ENCODE measurements at regions not wholly inside any gene's neighbourhood (a gene's known extent, or its start where the extent isn't known, plus 50 kb on each side); places are given as distances from the start of the nearest gene placed in this dataset.
"Not testable (repeated sequence)": the region's sequence is repeated elsewhere in the genome, so short reads cannot be mapped to it uniquely, and the experiment has no call there.

DNA sequence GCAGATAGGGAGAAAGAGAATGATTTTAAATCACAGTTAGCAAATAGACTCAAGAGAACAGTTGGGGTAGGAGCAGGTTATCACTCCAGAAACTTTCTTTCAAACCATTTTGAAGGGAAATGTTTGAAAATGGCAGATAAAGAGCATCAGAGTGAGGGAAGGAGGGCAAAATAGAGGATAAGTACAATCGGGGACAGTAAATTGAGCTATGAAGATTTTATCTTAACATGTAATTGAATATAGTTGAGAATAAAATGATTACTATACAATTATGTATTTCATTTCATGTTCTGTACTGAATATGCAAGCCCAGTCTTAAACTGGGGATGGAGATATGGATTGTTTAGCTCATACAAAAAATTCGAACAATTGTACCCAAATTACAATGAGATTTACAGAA is 54.0 kb downstream of the MAP10 start:
- no peak for DNase-seq

DNA sequence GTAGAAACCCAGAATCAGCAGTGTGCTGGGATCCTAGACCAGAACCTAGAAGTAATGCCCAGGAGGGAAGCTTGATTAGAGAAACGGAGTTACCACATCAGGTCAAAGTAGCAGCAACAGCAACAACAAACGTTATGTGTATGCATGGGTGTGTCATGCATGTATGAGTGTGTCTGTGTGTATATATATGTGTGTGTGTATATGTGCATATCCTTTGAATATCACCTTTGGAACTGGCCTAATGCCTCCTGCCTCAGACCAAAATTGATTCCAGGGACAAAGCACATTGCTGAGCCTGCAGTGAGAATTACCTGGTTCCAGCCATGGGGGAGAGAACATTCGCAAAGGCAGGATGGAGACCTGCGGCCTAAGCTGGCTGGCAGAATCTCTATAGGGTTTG is 55.9 kb downstream of the MAP10 start:
- no peak for DNase-seq

DNA sequence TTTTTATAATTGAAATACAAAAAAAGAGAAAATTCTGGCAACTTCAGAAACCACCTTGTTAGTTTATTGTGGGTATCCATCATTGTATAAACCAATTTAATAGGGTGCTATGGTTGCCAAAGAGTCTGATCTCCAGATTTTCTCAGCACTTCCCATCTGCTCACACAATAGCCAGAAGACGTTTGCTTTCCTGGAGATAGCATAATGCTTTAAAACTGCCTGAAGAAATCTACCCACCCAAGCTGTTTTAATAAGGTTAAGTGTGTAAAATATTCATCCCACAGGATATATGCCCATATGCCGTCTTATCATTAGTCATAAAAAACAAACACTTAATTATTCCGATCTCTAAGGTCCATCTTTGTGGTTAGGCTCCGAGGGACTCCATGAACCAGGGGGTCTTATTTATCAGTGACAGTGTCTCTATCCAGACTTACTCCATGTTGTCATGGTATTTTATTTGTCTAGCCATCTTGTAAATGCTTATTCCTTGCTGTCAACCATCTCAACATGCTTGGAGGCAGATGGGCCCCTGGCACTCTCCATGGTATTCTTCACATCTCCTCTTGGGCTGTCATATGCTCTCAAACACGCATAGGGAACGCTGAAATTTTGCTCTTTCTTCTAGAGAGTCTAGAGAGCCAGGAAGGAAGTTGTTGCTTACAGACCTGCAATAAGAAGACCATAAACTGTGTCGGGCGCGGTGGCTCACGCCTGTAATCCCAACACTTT is 58.5 kb downstream of the MAP10 start:
- no peak for DNase-seq

DNA sequence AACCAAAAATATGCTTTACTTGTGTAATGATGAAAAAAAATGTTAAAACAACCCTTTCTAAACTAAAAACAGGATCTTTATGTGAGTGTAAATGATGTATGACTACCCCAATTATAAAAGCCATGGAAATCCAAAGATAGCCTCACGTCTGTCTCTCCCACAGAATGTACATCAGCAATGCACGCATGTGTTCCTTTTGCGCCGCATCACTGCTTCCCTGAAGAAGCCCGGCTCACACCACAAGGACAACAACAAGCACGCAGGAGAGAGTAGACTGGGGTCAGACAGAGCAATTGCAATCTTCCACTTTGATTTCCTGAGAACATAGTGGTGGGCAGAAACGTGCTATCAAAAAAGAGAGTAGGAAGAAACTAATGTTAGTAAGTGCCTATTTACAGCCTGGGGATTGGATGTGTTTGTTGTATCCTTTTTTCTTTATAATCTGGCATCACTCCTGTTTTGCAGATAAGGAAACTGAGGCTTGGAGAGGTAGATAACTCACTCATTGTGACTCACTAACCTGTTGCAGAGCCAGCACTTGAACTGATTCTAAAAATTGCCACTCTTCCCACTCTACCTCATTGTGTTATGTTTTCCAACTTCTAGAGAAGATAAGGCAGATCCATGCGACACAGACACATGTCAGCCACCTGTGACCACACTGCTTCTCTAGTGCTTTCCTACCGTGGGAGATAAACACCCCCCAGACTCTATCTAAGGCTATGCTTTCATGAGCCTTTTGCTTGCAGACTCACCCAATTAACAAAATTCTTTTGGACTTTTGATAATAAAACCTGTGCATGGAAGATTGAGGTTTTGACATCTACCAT is 60.1 kb downstream of the MAP10 start:
- no peak for DNase-seq

DNA sequence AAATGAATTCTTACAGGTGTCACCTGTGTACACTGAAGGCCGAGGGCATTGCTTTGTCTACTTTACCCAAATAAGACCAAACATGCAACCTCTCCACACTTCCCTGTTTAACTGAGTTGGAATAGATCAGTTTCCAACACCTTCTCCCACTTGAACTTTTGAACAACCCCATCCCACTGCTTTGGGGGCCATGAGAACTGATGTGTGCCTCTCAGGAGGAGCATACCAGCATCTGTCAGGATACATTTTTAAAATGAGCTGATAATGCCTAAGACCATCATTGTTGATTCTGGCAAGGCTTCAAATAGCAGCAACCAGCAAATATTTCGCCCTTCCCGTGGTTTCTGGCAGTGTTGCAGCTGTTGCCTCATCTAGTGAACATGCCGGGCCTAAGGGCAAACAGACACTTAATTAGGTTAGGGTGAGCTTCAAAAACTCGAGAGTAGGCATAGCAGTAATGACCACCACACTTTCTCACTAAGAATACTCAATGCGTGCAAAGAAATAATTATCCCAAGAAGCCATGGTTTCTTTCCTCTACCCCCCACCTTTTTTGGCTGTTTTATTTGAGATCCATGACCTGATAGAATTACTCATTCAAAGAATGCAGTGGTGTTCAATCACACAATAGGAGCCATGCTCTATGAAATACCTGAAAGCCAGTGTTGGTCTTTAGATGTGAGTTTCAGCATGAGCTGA is 63.7 kb downstream of the MAP10 start:
- DNase-seq = no peak

DNA sequence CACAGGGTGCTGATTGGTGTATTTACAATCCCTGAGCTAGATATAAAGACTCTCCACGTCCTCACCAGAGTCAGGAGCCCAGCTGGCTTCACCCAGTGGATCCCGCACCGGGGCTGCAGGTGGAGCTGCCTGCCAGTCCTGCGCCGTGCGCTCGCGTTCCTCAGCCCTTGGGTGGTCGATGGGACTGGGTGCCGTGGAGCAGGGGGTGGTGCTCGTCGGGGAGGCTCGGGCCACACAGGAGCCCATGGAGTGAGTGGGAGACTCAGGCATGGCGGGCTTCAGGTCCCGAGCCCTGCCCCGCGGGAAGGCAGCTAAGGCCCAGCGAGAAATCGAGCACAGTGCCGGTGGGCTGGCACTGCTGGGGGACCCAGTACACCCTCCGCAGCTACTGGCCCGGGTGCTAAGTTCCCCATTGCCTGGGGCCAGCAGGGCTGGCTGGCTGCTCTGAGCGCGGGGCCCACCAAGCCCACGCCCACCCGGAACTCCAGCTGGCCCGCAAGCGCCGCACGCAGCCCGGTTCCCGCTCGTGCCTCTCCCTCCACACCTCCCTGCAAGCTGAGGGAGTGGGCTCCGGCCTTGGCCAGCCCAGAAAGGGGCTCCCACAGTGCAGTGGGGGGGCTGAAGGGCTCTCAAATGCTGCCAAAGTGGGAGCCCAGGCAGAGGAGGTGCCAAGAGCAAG is 66.2 kb downstream of the MAP10 start:
- not testable (repeated sequence) for DNase-seq

DNA sequence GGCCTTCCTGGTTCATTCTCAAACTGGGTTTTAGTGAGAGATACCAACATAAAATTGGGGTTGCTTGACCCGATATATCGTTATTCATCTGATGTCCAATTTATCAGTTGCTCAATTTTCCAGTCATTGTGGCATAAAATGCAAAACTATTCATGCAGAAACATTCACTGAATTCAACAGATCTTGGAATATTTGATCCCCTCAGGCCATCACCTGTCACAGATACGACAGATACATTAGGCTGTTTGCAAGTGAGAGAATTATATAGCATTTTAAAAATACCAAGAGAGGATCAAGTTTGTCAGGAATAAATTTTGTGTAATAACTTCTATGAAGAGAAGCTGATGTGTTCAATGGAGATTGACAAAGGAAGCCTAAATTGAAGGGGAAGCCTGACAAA is 67.1 kb downstream of the MAP10 start:
- no peak for DNase-seq

DNA sequence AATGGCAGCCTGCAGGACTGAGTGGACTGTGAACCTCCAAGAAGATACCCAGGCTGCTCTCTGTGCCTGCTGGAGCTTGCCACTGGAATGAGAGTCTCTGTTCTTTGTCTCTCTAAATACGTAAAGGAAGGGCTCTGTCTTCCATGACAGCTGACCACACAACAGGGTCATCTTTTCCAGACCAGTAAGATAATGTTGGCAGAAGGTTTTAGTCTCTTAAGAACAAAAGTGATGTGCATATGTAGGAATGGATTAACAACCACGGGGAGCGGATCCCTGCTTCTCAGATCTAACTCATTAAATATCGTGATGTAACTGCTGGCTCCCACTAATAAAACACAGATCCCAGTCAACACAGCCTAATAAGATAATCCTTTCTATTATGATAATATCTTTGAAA is 67.5 kb downstream of the MAP10 start:
- no peak for DNase-seq

DNA sequence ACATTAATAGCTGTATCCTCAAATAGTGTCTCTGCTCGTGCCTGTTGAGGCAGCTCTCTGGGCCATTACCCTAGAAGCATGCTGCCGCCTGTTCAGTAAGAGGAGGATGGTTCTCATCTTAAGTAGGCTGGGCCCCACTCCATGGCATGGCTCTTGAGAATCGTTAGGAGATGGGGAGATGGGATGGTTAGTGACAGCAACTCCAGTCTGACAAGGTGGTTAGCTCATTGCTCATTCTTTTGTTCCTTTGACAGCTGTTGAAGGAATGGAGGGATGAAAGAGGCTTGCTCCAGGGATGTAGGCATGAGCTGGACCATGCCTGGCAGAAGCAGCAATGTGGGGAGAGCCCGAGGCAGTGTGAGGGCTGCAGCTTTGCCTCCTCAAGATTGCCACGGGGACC is 68.2 kb downstream of the MAP10 start:
- DNase-seq = no peak

DNA sequence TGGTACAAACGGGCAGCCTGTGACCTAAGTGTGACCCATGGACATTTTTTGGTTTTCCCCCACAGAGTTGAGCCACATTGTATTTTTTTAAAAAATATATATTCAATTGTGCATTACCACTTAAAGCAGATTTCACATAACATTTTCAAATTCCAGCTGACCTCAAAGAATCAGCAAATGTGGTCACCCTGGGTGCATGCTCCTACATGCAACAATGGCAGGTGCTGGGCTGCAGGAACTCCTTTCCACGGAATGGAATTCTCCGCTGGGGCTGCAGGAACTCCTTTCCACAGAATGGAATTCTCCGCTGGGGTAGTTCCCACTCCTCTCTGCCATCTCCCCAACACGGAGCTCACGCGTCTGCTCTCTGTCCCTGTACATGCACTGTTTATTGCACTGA is 68.7 kb downstream of the MAP10 start:
- no peak for DNase-seq

DNA sequence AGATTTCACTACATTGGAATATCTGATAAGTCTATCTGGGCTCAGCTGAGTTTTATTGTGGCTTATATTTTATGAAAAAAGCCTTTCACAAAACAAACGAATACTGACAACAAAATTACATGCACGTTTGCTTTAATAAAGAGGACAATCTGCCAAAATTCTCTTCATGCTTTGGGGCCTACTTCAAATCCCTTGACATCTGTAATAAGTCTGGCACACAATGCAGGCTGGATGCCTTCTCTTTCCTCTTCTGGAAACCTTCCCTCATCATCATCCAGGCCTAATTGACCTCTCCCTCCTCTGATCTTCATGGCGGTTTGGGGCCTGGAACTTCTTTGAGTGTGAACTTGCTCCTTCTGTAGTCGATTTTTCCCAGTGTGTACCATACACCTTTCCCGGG is 70.3 kb downstream of the MAP10 start:
- no peak for DNase-seq

DNA sequence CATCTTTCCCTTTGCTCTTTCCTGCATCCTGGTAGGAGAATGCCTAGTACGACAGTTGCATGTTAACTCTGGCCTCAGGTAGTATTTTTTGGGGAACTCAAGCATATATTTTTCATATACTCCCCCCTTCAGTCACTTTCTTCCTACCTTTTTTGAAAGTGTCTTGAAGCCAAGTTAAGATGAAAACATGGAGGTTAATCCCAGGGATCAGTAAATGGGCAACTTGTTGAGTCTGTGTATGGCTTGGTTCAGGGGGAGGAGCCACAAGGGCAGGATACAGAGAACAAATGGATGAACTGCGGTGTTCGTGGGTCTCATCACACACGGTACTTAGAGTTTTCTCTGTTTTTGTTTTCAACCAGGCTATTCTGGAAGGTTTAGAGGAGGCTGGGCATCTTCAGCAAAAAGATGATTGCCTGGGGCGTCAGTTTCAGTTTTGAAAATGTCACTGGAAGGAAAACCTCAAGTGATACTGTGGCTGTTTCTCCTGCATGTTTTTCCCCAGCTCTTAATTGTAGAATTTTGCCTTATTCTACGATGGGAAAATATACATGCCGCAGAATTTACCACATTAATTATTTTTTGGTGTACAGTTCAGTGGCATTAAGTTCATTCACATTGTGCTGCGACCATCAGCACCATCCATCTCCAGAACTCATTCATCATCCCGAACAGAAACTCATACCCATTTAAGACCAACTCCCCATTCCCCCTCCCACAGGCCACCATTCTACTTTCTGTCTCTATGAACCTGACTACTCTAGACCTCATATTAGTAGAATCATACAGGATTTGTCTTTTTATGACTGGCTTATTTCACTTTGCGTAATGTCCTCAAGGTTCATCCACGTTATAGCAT is 71.5 kb downstream of the MAP10 start:
- no peak for DNase-seq

DNA sequence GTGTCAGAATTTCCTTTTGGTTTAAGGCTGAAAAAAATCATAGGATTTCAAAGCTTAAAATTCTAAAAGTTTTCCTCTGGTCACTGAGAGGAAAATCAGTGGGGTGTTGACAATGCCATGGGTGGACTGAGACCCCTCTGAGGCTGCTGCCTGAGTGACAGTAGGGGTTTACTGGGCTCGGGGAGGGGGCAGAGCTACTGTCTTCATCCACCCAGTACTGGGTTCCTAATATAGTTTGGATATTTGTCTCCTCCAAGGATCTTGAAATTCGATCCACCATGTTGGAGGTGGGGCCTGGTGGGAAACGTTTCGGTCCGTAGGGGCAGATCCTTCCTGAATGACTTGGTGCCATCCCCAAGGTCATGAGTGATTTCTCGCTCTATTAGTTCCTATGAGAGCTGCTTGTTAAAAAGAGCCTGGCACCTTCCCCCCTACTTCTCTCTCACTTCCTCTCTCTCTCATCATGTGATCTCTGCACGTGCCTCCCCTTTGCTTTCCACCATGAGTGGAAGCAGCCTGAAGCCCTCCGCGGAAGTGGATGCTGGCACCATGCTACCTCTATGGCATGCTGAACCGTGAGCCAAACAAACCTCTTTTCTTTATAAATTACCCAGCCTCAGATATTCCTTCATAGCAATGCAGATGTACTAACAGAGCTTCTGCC is 72.3 kb downstream of the MAP10 start:
- no peak for DNase-seq

DNA sequence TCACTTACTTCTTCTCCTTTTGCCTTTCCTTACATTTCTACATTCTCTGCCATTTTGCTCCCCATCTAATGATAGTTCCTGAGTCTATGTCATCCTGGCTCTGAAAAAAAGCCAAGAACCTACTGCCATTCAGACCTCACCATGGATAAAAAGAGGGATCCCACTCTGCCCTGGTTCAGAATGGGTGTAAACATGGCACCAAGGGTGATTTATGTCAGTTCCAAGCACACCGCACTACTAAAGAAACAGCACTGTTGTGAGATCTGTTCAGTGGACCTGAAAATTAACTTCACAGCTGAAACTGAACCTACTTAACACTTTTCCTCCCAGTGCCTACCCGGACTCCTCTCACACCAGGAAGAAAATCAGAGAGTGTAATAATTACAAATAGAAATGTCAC is 72.3 kb upstream of the NTPCR start:
- no peak for DNase-seq

DNA sequence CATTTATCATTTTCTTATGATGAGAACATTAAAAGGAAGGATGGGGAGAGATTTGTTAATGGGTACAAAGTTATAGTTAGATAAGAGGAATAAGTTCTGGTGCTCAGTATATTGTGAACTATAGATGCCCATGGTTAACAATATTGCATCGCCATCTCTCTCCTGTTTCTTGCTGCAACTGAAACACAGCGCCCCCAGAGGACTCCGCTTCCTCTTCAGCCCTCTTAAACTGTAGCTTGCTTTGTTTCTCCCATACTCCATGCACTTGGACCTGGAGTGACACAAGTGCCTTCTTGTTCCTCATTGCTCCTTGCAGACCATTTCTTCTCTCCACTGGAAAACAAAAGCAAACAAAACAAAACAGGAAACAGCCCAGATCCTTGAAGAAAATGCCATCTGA is 70.1 kb upstream of the NTPCR start:
- peak; percentile 0 to 3 for DNase-seq

DNA sequence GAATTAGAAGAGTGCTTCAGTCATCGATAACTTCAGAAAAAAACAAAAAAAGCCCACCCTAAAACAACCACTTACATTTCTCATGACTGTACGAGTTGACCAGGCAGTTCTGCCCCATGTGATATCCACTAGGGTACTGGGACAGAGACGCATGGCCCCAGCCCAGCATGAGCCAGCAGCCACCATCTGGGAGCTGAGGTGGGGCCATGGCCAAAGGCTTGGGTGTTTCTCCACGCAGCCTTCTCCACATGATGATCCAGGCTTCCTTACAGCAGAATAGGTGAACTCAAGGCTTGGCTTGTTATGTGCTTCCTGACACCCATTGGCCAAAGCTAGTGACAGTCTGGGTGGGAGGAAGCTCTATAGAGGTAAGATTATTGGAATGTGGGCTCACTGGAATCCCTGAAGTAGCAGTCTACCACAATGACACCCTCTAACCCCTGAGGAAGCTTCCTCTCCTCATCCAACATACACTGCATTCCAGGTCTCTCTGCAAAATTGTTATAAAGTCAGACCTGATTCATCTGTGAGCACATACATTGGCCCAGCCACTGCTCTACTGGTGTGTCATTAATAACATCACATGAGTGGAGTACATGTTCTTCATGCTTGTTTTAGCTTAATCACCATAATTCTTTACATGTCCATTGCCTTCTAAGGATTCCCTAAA is 66.3 kb upstream of the NTPCR start:
- DNase-seq = no peak

DNA sequence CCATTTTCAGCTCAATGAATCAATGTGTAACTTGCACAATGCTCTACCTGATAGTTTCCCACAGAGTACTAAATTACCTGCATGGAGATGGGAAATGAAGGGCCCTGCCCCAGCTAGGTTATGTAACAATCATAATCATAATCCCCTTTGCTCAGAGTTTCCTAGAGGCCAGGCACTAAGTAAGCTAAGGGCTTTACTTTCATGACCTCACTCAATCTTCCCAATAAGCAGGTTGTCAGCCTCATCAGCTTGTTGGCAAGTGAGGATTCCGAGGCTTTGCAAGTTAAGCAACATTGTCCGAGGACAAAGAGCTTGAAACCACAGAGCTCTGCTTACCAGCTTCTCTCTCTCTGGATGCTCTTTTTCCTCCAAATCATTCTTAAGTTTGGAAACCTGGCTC is 64.1 kb upstream of the NTPCR start:
- no peak for DNase-seq

DNA sequence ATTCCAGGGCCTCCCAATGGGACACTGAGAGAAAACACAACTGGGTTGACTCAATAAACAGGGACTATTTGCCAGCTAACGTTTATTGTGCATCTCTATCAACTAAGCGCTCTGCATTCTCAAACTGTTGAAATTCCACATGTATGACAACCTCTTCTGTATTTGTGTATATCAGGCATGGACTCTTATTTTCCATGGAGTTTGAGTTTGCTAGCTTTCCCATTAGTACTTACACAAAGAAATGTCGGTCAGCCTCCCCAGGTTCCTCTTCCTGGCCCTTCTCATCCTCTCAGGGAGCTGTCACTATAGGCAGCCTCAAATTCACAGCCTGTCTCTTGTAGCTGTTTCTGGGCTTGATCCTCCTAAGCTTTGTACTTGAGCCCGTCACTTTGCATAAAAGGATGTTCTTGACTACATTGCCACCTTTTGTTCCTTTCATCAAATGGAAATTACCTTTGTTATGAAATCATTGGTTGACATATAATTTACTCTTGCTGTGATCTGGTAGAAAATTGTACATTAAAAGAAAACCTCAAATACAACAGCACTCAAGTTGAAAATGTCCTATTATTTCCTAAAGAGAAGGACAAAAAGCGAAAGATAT is 60.0 kb upstream of the NTPCR start:
- no peak for DNase-seq

DNA sequence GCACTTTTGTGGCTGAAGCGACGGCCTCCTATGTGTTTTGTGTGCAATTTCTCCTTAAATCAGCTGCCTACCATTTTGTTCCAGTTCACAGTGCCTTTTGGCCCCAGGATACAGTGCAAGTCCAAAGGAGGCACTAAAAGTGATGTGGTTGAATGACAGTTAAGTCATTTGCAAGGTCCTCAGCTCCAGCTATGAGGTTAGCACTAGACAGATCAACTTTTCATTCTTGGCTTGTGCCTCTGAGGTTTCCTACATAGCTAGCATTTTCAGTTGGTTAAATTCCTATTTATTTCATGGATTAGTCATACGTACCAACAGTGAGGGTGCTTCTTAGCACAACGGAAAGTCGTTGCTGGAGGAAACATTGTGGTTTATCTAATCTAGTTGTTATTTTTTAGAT is 59.3 kb upstream of the NTPCR start:
- no peak for DNase-seq

DNA sequence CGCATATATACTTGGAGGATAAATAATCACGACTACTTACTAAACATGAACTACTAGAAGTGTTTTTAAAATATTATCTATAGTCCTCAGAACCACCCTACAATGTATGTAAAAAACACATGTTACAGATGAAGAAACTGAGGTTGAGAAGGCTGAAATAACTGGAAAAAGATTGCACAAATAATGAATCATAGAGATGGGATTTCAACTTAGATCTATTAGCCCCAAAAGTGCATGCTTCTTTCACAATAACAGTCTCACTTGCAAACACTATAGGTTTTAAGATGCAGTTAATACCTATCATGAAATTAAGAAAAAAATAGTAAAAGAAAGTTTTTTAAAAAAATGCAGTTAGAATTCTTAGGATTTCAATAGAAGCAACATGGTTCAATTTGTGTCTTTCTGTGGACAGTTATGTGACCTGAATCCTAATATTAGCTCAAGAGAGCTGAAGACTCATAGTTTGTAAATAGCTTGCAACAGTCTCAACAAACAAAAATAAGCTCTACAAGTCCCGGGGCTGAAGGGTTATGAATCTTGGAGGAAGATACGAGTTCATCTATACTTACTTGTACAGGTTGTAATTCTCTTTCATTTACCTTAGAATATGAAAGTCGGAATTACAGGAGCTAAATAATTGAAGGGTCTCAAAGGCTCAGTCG is 58.6 kb upstream of the NTPCR start:
- DNase-seq = no peak

Data from hippocampal formation (tissue), 2 donors.